ENCODE measurements at regions not wholly inside any gene's neighbourhood (a gene's known extent, or its start where the extent isn't known, plus 50 kb on each side); places are given as distances from the start of the nearest gene placed in this dataset.

DNA sequence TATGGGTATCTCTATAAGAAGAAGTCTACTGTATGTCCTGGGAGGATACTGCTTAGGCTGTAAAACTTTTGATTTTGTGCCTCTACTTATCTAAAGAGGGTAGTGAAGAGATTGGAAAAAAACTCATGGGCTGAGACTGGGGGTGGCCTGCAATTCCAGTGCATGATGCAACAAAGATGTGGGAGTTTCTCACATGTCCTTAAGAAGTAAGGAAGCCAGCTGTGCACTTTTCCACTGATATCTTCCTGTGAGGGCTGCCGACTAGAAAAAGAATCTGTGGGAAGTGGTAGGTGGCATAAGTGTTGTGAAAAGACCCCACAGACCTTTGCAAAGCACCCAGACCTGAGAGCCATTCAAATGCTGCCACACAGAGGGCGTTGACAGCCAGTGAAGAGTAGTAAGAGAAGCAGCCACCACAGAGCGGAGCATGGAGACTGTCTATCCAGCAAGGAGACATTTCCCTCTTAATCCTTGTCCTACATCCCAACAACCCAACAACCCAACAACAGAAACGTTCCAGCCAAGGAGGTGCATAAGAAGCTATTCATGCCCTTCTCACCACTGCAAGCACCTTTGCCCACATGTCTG is 65.1 kb downstream of the PFDN4 start:
- TF ChIP-seq Cebpa-rat (IDR thresholded peaks at IDR 0.05): no peak
- H3K9ac ChIP-seq: no peak overlapping the region
- no peaks in the 10 kb centered on the region for H3K4me1 ChIP-seq
- no peaks in the 10 kb centered on the region for H3K27me3 ChIP-seq
- H3K4me2 ChIP-seq: no peak overlapping the region
- no peaks in the 10 kb centered on the region for H4K20me1 ChIP-seq
- no peak overlapping the region for H3K4me3 ChIP-seq
- H3K27ac ChIP-seq: no peak overlapping the region
- H3K9me3 ChIP-seq: no peaks in the 10 kb centered on the region
- no peaks in the 10 kb centered on the region for H3K36me3 ChIP-seq

- no peak overlapping the region for H3K27ac ChIP-seq
- H3K4me2 ChIP-seq: no peak overlapping the region
- no peak overlapping the region for H3K4me3 ChIP-seq
- TF ChIP-seq Cebpa-rat (IDR thresholded peaks at IDR 0.05): no peak
- no peaks in the 10 kb centered on the region for H3K4me1 ChIP-seq
- H4K20me1 ChIP-seq: no peaks in the 10 kb centered on the region
- no peaks in the 10 kb centered on the region for H3K36me3 ChIP-seq
- no peaks in the 10 kb centered on the region for H3K27me3 ChIP-seq
- no peaks in the 10 kb centered on the region for H3K9me3 ChIP-seq
- no peak overlapping the region for H3K9ac ChIP-seq
Measured at GRCh38 chr20:54275359-54276111, 67.6 kb downstream of the PFDN4 start.

DNA sequence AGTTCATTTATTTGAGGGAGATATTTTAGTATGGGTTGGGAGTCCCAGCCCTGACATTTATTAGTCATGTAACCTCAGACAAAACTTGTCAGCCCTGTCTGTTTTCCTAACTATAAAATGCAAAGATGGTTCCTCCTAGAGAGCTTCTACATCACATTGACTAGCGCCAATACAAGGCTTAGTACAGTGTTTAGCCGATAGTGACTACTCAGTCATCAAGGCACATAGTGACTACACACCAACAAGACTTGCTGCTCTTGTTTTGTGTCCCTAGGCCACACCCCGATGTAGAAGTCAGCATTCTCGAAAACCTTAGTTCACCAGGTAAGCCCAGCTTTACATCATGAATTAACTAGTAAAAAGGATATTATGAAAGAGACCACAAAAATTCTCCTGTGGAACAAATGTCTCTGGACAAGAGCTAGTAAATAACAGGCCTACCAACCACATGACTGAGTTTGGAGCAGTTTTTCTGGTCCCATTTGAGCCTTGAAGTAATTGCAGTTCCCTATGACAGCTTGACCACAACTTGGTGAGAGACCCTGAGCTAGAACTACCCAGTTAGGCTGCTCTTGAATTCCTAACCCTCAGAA is 68.8 kb downstream of the PFDN4 start:
- TF ChIP-seq Cebpa-rat (IDR thresholded peaks at IDR 0.05): no peak
- Histone ChIP-seq H3K4me1 (no peaks in the 10 kb centered on the region), H3K9me3 (no peaks in the 10 kb centered on the region), H3K9ac (no peak overlapping the region), H3K27ac (no peak overlapping the region), H3K27me3 (no peaks in the 10 kb centered on the region), H3K36me3 (no peaks in the 10 kb centered on the region), H4K20me1 (no peaks in the 10 kb centered on the region), H3K4me3 (no peak overlapping the region), H3K4me2 (no peak overlapping the region)

DNA sequence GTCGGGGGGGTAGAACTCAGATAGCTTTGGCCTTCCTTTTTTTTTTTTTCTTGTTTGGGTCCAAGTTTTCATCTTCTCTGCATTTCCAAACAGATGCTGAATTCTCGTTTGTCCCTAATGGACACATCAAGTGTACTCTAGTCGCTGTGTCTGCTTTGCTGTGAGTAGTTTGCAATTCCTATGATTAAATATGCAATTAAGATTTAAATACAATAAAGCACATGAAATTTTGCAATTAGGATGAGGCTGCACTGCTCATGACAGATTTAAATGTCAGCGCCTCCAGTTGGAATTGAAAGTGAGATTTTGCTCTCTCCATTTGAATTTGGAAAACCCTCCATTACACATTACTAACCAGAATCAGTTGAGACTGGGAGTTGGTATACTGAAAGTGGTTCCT is 70.4 kb downstream of the PFDN4 start:
- Histone ChIP-seq H4K20me1 (no peaks in the 10 kb centered on the region), H3K9me3 (no peaks in the 10 kb centered on the region), H3K36me3 (no peaks in the 10 kb centered on the region), H3K27ac (no peak overlapping the region), H3K9ac (no peak overlapping the region), H3K4me1 (no peaks in the 10 kb centered on the region), H3K27me3 (no peaks in the 10 kb centered on the region), H3K4me2 (no peak overlapping the region), H3K4me3 (no peak overlapping the region)
- no peak for TF ChIP-seq Cebpa-rat (IDR thresholded peaks at IDR 0.05)

GRCh38 chr20:54282625-54283024 is 74.7 kb downstream of the PFDN4 start:
- Histone ChIP-seq H3K4me2 (no peak overlapping the region), H3K27me3 (no peaks in the 10 kb centered on the region), H3K4me3 (no peak overlapping the region), H3K9me3 (no peaks in the 10 kb centered on the region), H4K20me1 (no peaks in the 10 kb centered on the region), H3K36me3 (no peaks in the 10 kb centered on the region), H3K4me1 (no peaks in the 10 kb centered on the region), H3K27ac (no peak overlapping the region), H3K9ac (no peak overlapping the region)
- no peak for TF ChIP-seq Cebpa-rat (IDR thresholded peaks at IDR 0.05)

DNA sequence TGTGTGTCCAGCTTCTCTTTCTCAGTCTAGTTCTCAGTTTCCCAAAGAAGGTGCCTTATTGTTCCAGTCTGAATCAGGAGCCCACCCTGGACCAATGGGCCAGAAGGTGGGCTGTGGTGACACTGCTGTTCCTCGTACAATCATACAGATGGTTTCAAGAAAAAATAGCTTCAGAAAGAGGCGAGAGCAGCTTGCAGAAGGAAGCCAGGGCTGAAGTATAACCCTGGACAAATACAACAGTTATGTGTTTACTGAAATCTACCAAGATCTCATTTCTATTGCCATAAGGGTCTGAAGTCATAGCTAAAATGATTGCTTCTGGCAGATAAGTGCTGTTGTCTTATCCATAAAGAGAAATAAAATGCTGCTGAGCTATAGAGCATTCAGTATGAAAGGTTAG is 75.4 kb downstream of the PFDN4 start:
- Histone ChIP-seq H3K27me3 (no peaks in the 10 kb centered on the region), H4K20me1 (no peaks in the 10 kb centered on the region), H3K27ac (no peak overlapping the region), H3K9ac (no peak overlapping the region), H3K4me2 (no peak overlapping the region), H3K9me3 (no peaks in the 10 kb centered on the region), H3K4me3 (no peak overlapping the region), H3K36me3 (no peaks in the 10 kb centered on the region), H3K4me1 (no peaks in the 10 kb centered on the region)
- TF ChIP-seq Cebpa-rat (IDR thresholded peaks at IDR 0.05): no peak

DNA sequence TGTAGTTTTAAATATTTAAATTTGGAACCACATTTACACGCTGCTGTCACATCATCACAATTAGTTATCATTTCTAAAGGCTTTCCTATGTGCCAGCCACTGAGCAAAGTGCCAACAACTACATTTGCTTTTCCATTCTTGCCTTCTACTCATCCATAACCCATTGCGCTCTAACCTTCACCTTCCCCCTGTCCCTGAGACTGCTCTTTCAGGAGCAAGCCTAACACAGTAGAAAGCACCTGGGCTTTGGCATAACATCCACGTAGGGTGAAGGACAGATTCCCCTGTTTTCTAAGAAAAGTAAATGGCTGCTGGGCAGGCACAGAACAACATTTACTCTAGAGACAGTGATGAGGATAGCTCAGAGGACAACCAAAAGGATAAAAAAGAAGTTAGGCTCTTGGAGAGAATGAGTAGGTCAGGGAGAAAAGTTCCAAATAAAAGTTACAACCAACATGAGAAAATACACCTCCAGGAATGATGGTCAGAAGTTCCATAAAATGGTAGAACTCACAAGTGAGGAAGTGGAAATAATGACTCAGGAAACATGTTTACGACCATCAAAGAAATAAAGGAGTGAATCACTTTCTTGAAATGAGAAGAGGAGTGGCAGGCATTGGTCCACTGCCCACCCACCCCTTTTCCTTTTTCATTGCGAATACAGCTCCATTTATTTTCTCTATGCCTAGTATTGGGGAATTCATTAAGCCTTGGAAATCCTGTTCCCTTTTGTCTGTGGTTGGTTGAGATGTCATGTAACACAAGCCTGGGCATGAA is 77.2 kb downstream of the PFDN4 start:
- Histone ChIP-seq H3K9ac (no peak overlapping the region), H3K36me3 (no peaks in the 10 kb centered on the region), H3K4me2 (no peak overlapping the region), H3K4me1 (no peaks in the 10 kb centered on the region), H3K9me3 (no peaks in the 10 kb centered on the region), H3K27me3 (no peaks in the 10 kb centered on the region), H3K27ac (no peak overlapping the region), H4K20me1 (no peaks in the 10 kb centered on the region), H3K4me3 (no peak overlapping the region)
- TF ChIP-seq Cebpa-rat (IDR thresholded peaks at IDR 0.05): no peak

DNA sequence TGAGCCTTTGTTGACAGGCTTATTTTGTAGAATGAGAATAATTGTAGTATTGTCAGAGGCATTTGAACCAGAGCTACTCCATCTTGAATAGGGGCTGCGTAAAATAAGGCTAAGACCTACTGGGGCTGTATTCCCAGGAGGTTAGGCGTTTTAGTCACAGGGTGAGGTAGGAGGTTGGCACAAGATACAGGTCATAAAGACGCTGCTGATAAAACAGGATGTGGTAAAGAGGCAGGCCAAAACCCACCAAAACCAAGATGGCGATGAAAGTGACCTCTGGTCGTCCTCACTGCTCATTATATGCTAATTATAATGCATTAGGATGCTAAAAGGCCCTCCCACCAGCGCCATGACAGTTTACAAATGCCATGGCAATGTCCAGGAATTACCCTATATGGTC is 82.7 kb downstream of the PFDN4 start:
- TF ChIP-seq Cebpa-rat (IDR thresholded peaks at IDR 0.05): no peak

GRCh38 chr20:54291339-54292010 is 83.6 kb downstream of the PFDN4 start:
- no peaks in the 10 kb centered on the region for H4K20me1 ChIP-seq
- no peak overlapping the region for H3K9ac ChIP-seq
- no peaks in the 10 kb centered on the region for H3K9me3 ChIP-seq
- no peaks in the 10 kb centered on the region for H3K4me1 ChIP-seq
- TF ChIP-seq Cebpa-rat (IDR thresholded peaks at IDR 0.05): no peak
- H3K36me3 ChIP-seq: no peaks in the 10 kb centered on the region
- no peak overlapping the region for H3K4me3 ChIP-seq
- H3K27me3 ChIP-seq: no peaks in the 10 kb centered on the region
- H3K4me2 ChIP-seq: no peak overlapping the region
- H3K27ac ChIP-seq: no peak overlapping the region

More for the DNA sequence above, 82.7 kb downstream of the PFDN4 start:
- Histone ChIP-seq H3K4me2 (no peak overlapping the region), H3K9ac (no peak overlapping the region), H3K27me3 (no peaks in the 10 kb centered on the region), H3K36me3 (no peaks in the 10 kb centered on the region), H3K27ac (no peak overlapping the region), H4K20me1 (no peaks in the 10 kb centered on the region), H3K4me1 (no peaks in the 10 kb centered on the region), H3K9me3 (no peaks in the 10 kb centered on the region), H3K4me3 (no peak overlapping the region)
